ENCODE measurements at regions not wholly inside any gene's neighbourhood (a gene's known extent, or its start where the extent isn't known, plus 50 kb on each side); places are given as distances from the start of the nearest gene placed in this dataset.

DNA sequence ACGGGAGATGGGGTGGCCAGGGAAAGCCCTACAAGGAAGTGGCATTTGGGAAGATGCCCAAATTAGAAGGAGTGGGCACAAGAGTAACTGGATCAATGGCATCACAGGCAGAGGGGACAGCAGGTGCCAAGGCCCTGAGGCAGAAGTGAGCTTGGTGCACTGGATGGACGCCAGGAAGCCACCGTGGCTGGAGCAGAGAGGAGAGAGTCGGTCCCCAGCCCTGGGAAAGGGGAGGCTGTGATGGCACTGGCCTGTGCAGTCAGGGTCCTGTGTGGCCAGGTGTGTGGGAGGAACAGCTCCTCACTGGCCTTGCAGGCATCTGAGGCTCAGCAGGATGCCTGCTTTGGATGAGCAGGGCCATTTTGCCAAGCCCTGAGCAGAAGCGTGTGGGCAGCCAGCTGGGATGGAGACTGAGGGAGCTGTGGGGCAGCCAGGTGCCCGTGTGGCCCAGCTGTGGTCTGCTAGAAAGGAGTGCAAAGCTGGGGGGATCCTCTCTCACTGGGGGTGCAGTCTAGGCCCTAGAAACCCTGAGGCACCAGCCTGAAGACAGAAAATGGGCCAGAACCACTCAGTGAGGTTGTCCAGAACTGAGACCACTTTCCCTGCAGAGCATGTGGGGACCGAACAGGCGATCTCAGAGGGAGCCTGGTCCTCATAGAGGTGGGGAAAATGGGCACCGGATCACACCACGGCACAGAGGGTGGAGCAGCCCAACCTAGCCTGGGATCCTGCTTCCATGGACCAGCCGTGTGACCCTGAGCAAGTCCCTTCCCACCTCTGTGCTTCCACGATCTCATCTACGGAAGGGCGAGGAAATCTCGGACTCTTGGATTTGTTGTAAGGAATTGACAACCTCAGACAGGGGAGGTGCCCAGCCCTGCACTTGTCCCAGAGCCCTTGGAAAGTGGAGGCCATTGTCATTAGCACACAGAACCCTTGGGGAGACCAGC, 78.6 kb upstream of the RTL6 start:
- DNase-seq (ENCODE audit: low read depth, low spot score) (no peak), ATAC-seq (no peak)
- H2AFZ ChIP-seq (ENCODE audit: low read depth, low read length, poor library complexity, severe bottlenecking) = no peak overlapping the region
- peaks cover 10 to 15% of the 10 kb centered on the region in 2 experiments for H3K4me1 ChIP-seq (ENCODE audit: control insufficient read depth in 1 of 2, insufficient read depth in 2 of 2, low read length in 2 of 2)
- H3K4me3 ChIP-seq (replicated peaks in 1 of 2; ENCODE audit: low read depth in 1 of 2, low read length in 2 of 2) = no peak overlapping the region
- H3K9ac ChIP-seq (ENCODE audit: low read length) = no peak overlapping the region
- H3K27ac ChIP-seq (ENCODE audit: low read depth, low read length) = no peak overlapping the region
- ChIA-PET CTCF (interaction anchor here (1.4 kb wide), 1 partner anchor 8 kb away, joined by 3 read pairs; no protein-coding TSS in a partner anchor), RAD21 (ENCODE audit: low non-redundant PET in 1 of 2, low total read pairs in 2 of 2, uncharacterized antibody in 2 of 2, unreplicated experiment in 2 of 2) (no interaction called here), POLR2A (no interaction called here)
- H3K36me3 ChIP-seq (ENCODE audit: control insufficient read depth in 1 of 2, insufficient read depth in 2 of 2, low read length in 2 of 2) = no peaks in the 10 kb centered on the region
- no peak for TF ChIP-seq CEBPB (IDR thresholded peaks at IDR 0.05; ENCODE audit: low read depth)
- no peak for TF ChIP-seq EGR1 (IDR thresholded peaks at IDR 0.05; ENCODE audit: low read depth)
- TF ChIP-seq JUND (IDR thresholded peaks at IDR 0.05) = no peak
- TF ChIP-seq, protein P1, sequence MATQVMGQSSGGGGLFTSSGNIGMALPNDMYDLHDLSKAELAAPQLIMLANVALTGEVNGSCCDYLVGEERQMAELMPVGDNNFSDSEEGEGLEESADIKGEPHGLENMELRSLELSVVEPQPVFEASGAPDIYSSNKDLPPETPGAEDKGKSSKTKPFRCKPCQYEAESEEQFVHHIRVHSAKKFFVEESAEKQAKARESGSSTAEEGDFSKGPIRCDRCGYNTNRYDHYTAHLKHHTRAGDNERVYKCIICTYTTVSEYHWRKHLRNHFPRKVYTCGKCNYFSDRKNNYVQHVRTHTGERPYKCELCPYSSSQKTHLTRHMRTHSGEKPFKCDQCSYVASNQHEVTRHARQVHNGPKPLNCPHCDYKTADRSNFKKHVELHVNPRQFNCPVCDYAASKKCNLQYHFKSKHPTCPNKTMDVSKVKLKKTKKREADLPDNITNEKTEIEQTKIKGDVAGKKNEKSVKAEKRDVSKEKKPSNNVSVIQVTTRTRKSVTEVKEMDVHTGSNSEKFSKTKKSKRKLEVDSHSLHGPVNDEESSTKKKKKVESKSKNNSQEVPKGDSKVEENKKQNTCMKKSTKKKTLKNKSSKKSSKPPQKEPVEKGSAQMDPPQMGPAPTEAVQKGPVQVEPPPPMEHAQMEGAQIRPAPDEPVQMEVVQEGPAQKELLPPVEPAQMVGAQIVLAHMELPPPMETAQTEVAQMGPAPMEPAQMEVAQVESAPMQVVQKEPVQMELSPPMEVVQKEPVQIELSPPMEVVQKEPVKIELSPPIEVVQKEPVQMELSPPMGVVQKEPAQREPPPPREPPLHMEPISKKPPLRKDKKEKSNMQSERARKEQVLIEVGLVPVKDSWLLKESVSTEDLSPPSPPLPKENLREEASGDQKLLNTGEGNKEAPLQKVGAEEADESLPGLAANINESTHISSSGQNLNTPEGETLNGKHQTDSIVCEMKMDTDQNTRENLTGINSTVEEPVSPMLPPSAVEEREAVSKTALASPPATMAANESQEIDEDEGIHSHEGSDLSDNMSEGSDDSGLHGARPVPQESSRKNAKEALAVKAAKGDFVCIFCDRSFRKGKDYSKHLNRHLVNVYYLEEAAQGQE (IDR thresholded peaks at IDR 0.05; ENCODE audit: low read depth) = no peak
- no peak for TF ChIP-seq SRF (IDR thresholded peaks at IDR 0.05; ENCODE audit: low read depth)
- no peak for TF ChIP-seq ZNF274 (IDR thresholded peaks at IDR 0.05; ENCODE audit: low read depth, low read length)
- no peak for TF ChIP-seq POLR2A (IDR thresholded peaks at IDR 0.05; ENCODE audit: borderline replicate concordance, extremely low read depth, insufficient read depth, insufficient read length)
- TF ChIP-seq TCF7L2 (IDR thresholded peaks at IDR 0.05; ENCODE audit: borderline replicate concordance, extremely low read depth, insufficient read depth, insufficient read length) = no peak
- H3K9me3 ChIP-seq (ENCODE audit: control insufficient read depth in 1 of 2, insufficient read depth in 1 of 2, low read depth in 1 of 2, low read length in 2 of 2) = no peaks in the 10 kb centered on the region
- no peaks in the 10 kb centered on the region for H3K79me2 ChIP-seq (ENCODE audit: insufficient read depth, low read length)
- BruUV-seq (replicated peaks) = no TSS peak
- H3K27me3 ChIP-seq (ENCODE audit: insufficient read depth, low read length) = 0 out of 2 replicates have a peak, but pooled peaks cover 3% of the 10 kb centered on the region
- intact Hi-C loops (cut with micrococcal nuclease) = no loop called here
- H3K9me2 ChIP-seq (ENCODE audit: insufficient read depth) = no peaks in the 10 kb centered on the region
- no peaks in the 10 kb centered on the region for H4K20me1 ChIP-seq (ENCODE audit: insufficient read depth)
- no peak overlapping the region for H3K4me2 ChIP-seq (ENCODE audit: low read length)
